GM18907 (cell line): ENCODE measurements at regions not wholly inside any gene's neighbourhood (a gene's known extent, or its start where the extent isn't known, plus 50 kb on each side); places are given as distances from the start of the nearest gene placed in this dataset.

Experiments
- ATAC-seq: cut with Tn5 transposase; IDR thresholded peaks from one replicate; pipeline ENCODE4 v1.9.1; 2021; ENCODE audit warnings: mild to moderate bottlenecking, moderate library complexity; ENCODE audit not compliant: unreplicated experiment

DNA sequence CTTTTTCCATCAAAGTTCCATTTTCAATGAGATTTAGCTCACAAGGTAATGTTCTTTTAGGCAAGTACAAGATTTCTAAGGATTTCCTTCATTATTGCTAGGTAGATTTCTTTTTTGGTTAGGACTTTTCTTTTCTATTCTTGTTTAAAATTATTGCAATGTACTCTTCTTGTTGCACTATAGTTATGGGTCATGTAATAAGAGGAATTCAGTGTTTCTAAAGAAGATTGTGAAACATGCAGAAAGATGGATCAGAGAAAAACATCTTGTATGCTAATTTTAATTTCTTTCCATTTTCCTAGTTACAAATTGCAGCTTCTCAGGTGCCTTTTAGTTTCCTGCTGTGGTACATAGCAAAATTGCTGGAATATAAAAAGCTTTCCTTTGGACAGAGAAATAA, 56.1 kb downstream of the BTG1 start:
- ATAC-seq: no peak

DNA sequence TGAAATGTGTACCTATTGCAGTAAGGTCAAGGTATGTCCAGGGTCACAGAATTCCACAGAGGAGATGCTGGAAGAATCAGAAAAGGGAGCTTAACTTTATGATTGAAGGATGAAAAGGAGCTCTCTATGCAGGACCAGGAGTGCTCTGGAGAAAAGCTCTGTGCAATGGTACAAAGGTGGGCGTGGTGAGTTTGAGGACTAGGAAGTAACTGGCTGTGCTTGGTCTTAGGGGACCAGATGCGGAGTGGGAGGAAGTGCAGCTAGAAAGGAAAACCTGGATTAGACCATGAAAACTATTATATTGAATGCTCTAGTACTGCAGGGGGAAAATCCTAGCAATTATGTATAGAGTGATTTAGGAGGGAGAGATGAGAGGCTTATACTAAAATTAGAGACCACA, 56.8 kb downstream of the BTG1 start:
- ATAC-seq: no peak

DNA sequence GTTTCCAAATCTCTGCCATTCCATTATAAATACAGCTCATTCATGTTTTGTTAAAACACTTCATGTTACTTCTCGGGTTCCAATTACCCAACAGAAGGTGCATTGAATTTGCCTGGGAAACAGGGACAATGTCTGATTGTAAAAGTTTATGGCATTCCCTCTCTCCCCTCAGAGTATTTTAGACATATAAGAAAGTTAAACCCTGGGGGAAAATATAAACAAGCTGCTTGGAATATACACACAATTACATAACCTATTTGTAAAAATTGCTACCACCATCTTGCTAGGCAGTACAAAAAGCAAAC, 60.0 kb downstream of the BTG1 start:
- no peak for ATAC-seq

DNA sequence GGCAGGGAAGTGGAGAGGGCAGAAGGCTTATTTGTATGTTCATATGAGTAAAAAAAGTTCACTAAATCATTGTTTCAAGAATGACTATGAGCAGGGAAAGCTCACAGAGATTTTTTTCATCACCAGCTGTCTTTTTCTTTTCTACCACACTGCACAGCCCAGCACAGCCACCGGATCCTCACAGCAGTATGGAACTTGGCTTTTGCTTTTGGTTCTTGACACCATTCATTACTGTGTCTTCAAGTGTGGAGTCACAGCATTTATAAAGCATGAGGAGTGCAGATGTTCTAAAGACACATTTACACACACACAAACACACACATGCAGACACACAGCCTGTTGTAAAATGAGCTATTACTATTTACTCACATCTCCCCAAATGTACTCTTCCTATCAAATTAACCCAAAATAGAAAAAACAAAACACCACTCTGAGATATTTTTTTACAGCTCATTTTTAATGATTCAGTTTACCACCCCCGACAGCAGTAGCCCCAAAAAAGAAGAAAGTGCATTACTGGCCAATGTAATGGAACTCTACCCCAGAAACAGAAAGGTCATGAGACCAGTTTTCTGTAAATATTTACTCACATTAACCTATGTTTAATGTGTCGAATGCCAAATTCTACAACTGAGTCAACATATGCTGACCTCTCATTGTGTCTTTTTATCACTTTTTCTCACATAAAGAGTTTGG, 60.5 kb downstream of the BTG1 start:
- ATAC-seq: no peak

DNA sequence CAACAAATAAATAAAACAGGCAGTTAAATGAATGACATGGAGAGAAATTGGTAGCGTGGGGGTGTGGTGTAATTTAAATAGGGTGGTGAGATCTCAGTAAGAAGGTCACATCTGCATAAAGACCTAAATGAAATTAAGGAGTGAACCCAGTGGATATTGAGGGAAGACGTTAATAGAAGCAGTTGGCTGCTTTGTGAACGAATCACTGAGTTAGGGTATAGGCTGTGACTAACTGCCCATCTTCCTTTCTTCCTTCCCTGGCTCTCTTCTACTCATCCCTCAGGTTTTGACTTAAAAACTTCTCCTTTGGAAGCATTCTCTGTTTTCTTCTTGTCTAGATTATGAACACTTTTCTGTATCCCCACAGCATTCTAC, 64.7 kb downstream of the BTG1 start:
- no peak for ATAC-seq

DNA sequence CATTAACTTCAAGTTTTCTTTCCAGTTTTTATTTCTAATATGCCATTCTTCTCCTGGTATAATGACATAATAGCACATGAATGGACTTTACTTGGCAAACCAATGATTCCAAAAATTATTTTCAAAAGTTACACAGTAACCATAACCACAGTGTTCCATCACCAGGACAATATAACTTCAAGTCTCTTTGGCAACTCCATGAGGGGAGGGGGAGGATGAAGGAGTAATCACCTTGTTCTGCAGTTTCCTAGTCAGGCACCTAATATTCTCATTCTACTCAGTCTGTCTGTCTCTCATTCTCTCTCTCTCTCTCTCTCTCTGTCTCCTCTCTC, 66.6 kb downstream of the BTG1 start:
- no peak for ATAC-seq

DNA sequence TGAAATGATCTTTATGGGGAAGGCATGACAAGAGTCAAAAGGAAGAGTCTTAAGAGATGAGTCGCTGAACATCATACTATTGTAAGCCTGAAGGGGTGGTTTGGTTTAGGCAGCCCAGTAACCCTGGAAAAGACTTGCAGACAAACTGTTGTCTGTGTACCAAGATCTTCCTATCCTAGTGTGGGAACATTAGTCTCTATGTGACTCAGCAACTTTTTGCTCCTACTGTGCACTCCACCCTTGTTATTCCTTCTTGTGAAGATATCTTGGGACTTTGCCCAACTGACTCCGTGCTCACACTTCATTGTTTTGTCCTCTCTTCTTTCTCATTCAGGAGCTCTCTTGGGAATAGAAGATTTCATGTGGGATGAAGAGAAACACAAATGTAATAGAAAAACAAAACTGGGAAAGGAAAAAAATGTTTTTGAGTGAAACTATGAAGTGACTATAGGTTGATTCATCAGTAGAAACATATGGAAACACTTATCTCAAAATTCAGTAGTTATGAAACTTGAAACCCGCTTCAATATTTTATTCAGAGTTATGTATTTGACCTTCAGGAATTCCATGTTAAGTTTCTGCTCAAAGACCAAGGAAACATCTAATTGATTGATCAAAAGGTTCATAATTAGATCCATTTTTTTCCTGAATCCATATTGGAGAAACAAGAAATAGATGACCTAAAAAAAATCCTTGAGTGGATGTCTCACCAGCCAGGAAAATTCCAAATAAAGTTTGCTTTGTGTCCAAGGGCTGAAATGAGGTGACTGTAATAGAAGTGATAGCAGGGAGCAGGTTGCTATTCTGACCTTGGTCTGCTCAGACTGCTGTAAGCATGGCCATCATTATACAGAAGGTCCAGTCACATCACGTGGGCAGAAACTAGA, 67.2 kb downstream of the BTG1 start:
- ATAC-seq: no peak

DNA sequence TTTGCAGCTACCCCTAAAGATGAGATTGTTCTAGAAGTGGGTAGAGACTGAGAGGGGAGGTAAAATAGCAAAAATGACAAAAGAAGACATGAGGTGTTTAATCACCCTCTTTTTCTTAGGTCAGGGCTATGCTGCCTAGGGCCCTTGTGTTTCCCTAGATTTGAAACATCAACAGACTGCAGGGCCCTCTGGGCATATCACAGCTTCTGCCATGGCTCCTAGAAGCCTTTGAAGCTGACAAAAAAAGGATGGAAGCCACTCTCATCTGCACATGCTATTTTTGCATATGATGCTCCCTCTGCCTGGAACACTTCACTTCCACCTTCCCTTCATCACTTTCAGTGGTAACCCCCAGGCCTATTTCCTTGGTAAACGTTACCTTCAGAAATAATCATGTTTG, 68.1 kb downstream of the BTG1 start:
- no peak for ATAC-seq

DNA sequence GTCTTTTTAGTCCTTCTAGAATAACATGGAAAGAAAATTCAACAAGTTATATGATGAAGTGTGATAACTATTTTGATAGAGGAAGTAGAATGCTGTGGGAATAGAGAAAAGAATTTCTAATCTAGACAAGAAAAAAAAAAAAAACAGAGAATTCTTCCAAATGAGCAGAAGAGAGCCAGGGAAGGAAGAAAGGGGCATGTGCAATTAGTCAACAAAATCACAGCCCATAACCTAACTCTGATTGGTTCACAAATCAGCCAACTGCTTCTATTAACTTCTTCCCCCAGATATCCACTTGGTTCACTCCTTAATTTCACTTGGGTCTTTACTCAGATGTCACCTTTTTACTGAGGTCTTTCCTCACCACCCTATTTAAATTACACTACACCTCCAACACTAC, 69.5 kb downstream of the BTG1 start:
- ATAC-seq: no peak

DNA sequence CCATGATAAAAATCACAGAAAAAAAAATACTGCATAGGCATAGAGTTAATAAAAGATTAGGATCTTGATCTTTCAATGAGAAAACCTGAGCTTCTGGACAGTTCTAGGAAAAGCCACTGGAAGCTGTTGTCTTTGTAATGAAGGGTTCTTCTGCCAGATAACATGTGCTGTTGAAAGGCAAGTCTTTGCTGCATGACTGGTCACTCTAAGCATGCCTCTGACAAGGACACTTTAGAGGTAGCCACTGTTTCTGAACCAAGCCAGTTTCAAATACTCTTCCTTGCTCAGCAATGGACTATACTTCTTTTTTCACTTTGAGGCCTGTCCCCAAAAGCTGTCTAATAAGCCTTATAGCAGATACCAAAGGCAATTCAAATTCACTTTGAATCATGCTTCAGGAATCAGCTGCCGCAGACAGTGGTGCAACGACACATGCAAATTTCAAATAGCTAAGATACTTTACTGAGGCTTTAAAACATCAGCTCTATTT, 70.2 kb downstream of the BTG1 start:
- ATAC-seq: no peak

DNA sequence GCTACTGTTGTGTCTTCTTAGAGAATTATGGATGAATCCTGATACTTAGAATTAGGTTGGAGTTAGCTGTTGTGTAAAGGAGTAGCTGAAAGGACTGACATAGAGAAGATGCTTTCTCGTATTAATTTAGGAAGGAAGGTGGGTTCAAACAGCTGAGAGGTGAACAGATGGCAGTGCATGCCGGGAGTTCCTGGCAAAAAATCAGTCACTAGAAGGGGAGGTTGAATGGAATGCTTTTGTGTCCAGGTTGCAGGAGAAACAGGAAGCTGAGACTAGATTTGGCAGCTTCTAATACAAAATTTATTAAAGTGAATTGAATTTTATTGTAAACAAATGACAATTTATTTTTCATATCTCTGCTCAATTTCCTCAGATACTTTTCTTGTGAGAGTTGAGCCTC, 70.8 kb downstream of the BTG1 start:
- no peak for ATAC-seq

DNA sequence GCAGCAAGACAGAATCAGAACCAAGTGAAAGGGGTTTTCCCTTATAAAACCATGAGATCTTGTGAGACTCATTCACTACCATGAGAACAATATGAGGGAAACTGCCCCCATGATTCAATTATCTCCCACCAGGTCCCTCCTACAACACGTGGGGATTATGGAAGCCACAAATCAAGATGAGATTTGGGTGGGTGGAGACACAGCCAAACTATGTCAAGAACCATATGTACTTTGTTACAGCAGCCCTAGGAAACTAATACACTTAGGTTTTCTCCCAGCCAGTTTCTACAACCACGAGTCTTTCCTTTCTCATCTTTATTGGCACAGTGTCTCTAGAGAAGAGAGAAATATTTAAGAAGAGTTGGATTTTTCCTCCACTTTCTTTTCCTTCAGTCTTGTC, 72.6 kb downstream of the BTG1 start:
- ATAC-seq: no peak

DNA sequence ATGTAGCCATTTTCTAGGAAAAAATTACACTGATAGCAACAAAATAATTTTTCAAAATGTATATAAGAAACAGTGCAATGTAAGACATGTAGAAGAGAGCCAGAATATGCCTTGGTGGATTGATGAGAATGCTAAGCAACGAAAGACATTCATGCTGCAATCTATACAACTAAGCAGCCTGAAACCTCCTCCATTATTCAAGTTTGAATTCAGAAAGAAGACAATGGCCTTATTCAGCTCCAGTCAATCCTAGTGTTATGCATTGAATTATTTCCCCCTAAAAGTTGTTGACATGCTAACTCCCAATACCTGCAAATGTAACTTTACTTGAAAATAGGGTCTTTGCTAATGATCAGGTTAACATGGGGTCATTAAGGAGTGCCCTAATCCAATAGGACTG, 73.5 kb downstream of the BTG1 start:
- no peak for ATAC-seq

DNA sequence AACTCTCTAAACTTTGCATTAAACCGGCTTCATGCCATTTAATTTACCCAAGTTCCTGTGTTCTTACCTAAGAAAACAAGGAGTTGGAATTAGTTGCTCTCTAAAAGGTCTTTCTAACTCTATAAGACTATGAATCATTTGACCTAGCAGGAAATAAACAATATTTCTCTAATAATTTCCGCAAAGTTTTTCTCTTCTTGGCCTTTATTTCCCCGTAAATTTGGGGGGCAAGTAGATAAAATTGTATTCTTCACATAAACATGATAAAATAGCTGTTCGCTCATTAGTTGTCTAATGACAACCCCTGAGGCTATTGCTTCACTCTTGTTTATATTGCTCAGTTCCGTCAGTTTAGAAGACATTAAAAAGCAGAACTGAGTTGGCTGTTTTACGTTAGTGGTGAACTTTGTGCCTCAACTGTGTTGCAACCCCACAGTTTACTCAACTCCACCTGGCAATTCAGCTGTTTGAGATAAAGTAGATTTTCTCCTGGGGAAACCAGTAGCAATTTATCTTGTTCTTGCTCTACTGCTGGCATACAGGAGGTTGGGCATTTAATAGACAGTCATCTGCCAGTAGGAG, 74.7 kb downstream of the BTG1 start:
- no peak for ATAC-seq

DNA sequence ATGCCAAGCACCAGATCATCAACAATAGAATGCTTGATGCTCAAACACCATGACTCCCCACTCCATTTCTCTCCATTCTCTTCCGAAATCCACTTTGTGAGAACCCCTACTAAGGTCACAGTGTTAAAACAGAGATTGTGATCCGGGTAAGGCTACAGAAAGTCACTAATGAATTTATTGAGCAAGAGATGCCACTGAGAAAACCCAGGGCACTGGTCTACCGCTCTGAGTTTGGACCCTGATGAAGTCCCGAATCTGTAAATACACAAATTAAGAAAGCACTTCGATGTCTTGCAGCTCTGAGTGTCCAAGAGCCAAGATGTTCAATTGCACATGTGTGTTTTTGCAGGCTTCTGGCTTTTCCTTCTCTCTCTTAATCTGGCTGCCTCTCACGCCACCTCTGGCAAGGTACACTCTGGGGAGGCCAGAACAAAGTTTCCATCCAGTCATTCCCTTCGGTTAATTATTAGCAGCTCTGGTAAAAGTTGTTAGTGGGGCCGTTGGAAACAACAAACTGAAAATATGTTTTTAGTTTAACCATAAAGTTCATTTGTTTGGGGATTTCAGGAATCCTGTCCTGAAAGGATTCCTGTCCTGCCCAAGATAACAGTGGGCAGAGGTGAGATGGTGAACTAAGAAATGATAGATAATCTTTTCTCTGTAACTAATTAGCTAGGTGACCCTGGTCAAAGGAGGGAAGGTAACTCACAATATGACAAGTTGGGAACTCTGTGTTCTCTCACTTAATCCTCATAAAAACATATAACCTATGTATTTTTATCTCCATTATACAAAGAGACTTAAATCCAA, 75.4 kb downstream of the BTG1 start:
- ATAC-seq: peak; percentile 73

DNA sequence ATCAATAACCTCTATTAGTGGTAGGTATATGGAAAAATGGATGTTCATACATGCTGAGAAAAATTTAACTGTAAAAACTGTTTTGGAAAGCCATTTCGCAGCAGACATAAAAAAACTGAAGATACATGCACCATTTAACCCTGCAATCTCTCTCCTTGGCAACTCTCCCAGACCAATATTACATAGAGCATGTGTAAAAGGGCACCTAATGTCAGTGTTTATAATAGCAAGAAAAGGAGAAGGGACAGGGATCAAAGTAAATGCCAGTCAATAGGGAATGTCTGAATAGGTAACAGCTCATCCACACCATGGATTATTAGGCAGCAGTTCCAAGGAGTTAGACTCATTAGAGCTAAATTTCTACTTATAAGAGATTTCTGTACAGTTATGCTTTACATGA, 77.2 kb downstream of the BTG1 start:
- ATAC-seq: no peak

DNA sequence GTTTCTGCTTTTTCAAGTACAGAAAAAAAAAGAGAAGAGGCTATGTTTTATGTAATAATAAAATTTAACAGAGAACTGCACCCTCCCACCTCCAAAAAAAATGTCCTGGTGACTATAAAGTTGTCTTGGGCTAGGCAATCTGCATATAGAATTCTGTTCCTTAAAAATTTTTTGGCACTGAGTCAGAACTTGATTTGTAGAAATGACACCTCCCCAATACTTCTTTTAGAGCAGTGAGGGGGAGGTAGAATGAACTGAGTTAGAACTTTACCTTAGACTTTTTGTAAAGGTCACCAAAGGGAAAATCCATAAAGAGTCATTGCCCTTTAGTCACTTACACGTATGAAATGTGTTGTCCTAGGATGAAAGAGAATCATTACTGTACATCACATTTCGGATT, 80.0 kb downstream of the BTG1 start:
- no peak for ATAC-seq

DNA sequence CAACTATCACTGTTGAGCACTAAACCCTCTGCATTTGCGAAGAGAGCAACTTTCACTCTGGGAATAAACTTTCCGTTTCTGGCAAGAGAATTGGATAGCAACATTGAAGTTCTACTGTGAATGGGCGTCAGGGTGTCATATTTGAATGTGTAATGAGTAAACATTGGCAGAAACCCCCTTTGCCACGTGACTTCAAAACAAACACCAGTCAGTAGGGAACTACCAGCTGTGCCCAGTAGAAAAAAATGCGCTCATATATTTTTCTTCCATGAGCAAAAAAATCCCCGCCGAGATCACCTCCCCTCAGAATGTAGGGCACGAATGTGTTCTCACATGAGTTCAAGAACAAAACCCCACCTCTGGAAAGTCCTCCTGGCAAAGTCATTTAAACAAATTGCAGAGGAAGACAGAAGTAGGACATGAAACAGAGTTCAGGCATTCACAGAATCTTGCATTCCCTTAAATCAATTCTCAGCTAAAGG, 80.6 kb downstream of the BTG1 start:
- ATAC-seq: peak; percentile 74

DNA sequence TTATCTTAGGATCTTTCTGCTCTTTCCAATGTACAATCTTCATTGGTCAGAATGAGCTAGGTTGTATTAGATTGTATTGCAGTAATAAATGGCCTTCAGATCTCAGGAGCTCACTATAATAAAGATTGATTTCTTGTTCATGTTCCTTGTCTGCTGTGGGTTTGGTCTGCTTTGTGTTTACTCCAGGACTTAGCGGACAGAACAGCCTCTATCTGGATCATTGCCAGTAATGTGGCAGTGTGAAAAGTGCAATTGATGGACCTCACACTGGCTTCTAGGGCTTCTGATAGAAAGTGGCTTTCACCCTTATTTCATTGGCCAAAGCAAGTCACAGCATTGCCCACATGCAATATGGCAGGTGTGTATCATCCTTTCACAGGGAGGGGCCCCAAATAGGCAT, 81.2 kb downstream of the BTG1 start:
- peak; percentile 14 for ATAC-seq

DNA sequence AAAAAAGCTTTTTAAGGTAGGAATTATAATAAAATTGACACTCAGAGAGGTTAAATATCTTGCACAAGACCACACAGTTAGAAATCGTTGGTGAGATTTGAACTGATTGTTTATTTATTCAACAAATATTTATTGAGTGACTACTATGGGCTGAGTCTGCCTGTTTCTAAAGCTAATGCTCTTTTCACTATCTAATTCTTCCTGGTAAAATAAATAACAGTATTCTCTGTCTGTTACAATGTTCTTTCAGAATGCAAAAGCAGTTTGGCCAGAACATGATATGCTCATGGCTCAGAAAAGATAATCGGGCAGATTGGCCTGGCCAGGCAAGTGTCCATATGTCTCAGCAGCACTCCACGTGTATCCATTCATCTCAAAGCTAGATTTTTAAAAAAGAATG, 82.0 kb downstream of the BTG1 start:
- ATAC-seq: no peak
